ENCODE measurements at regions not wholly inside any gene's neighbourhood (a gene's known extent, or its start where the extent isn't known, plus 50 kb on each side); places are given as distances from the start of the nearest gene placed in this dataset.

DNA sequence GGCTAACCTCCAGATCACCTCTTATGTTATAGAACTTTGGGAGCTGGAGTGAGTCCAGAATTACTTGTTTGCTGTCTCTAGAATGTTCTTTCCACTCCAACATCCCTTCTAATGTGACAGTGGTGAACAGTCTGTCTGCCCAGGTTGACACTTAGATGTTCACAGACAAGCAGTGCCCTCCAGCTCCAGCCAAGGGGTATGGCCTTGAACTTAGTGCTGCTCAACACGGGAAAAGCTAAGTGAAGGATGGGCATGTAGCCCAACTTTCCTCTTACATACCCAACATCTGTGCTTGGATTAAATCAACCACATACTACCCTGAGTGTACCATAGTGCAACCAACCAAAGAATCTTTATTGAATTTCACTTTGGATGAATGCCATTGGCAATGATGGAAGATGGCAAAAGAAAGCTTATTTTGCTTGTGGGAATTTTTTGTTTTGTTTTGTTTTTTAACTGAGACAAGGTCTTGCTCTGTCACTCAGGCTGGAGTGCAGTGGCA is 201.2 kb downstream of the NXNL2 start:
- Histone ChIP-seq H3K36me3 (ENCODE audit: control insufficient read depth, insufficient read depth, low read length) (no peaks in the 10 kb centered on the region), H3K27ac (ENCODE audit: low read depth, low read length) (no peak overlapping the region)

GRCh38 chr9:88737031-88737430 is 202.1 kb downstream of the NXNL2 start:
- no peaks in the 10 kb centered on the region for H3K27me3 ChIP-seq (ENCODE audit: control insufficient read depth, insufficient read depth, low read length)
- H3K4me3 ChIP-seq (ENCODE audit: low read depth, low read length) = no peak overlapping the region
- no peaks in the 10 kb centered on the region for H3K9me3 ChIP-seq (ENCODE audit: control insufficient read depth, insufficient read depth, low read length)
- H3K27ac ChIP-seq (ENCODE audit: low read depth, low read length) = no peak overlapping the region
- no peak overlapping the region for H3K9ac ChIP-seq (ENCODE audit: low read depth, low read length)
- no peaks in the 10 kb centered on the region for H3K36me3 ChIP-seq (ENCODE audit: control insufficient read depth, insufficient read depth, low read length)
- peaks cover 12% of the 10 kb centered on the region; the same call in 1 of the 2 replicates for H3K4me1 ChIP-seq (ENCODE audit: control insufficient read depth, insufficient read depth, low read length)

More for the DNA sequence above, 201.2 kb downstream of the NXNL2 start:
- H3K4me1 ChIP-seq (ENCODE audit: control insufficient read depth, insufficient read depth, low read length) = peaks cover 7% of the 10 kb centered on the region; the same call in 1 of the 2 replicates
- H3K9ac ChIP-seq (ENCODE audit: low read depth, low read length) = no peak overlapping the region
- H3K4me3 ChIP-seq (ENCODE audit: low read depth, low read length) = no peak overlapping the region
- H3K27me3 ChIP-seq (ENCODE audit: control insufficient read depth, insufficient read depth, low read length) = no peaks in the 10 kb centered on the region
- H3K9me3 ChIP-seq (ENCODE audit: control insufficient read depth, insufficient read depth, low read length) = no peaks in the 10 kb centered on the region

DNA sequence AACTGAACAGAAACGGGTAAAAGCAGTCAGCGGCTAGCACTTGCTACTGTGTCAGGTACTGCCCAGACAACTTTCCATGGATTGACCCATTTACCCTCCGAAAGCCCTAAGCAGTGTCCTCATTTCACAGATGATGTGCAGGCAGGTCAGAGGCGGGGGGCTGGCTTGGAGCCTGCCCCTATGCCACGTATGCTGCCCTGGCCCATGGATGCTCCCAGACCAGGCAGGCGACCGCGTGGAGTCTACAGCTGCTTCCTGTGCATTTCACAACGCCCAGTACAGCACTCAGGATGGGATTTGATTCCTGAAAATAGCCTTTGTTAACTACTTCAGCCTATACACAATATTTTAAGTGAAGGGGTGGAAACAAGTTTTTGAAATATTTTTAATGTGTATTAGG is 202.9 kb downstream of the NXNL2 start:
- H3K27me3 ChIP-seq (ENCODE audit: control insufficient read depth, insufficient read depth, low read length) = no peaks in the 10 kb centered on the region

GRCh38 chr9:88738709-88739108 is 203.7 kb downstream of the NXNL2 start:
- Histone ChIP-seq H3K27me3 (ENCODE audit: control insufficient read depth, insufficient read depth, low read length) (no peaks in the 10 kb centered on the region), H3K4me3 (ENCODE audit: low read depth, low read length) (no peak overlapping the region), H3K4me1 (ENCODE audit: control insufficient read depth, insufficient read depth, low read length) (peaks cover 9% of the 10 kb centered on the region; the same call in 1 of the 2 replicates), H3K9me3 (ENCODE audit: control insufficient read depth, insufficient read depth, low read length) (no peaks in the 10 kb centered on the region), H3K27ac (ENCODE audit: low read depth, low read length) (no peak overlapping the region), H3K36me3 (ENCODE audit: control insufficient read depth, insufficient read depth, low read length) (no peaks in the 10 kb centered on the region), H3K9ac (ENCODE audit: low read depth, low read length) (no peak overlapping the region)

More for the DNA sequence above, 202.9 kb downstream of the NXNL2 start:
- Histone ChIP-seq H3K9me3 (ENCODE audit: control insufficient read depth, insufficient read depth, low read length) (no peaks in the 10 kb centered on the region), H3K4me3 (ENCODE audit: low read depth, low read length) (no peak overlapping the region), H3K36me3 (ENCODE audit: control insufficient read depth, insufficient read depth, low read length) (no peaks in the 10 kb centered on the region), H3K27ac (ENCODE audit: low read depth, low read length) (no peak overlapping the region), H3K9ac (ENCODE audit: low read depth, low read length) (no peak overlapping the region), H3K4me1 (ENCODE audit: control insufficient read depth, insufficient read depth, low read length) (peaks cover 12% of the 10 kb centered on the region; the same call in 1 of the 2 replicates)

DNA sequence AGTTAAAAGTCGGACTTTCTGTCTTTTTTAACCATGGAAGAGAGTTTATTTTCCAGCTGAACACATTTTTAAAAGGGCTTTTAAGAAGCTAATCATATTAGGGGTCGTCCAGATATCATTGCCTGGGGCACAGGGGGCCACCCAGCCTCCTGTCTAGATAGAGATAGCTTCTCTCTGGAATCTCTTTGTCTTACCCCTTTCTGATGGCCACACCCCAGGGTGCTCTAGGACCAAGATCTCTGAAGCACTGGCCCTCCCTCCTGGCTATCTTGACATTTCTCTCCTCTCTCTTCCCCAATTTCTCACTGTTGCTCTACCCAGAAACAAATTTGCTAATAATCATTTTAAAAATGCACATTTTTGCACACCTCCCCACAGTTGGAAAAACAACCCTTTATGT is 204.4 kb downstream of the NXNL2 start:
- H3K36me3 ChIP-seq (ENCODE audit: control insufficient read depth, insufficient read depth, low read length) = no peaks in the 10 kb centered on the region
- H3K27ac ChIP-seq (ENCODE audit: low read depth, low read length) = no peak overlapping the region
- no peak overlapping the region for H3K9ac ChIP-seq (ENCODE audit: low read depth, low read length)
- H3K9me3 ChIP-seq (ENCODE audit: control insufficient read depth, insufficient read depth, low read length) = no peaks in the 10 kb centered on the region
- no peaks in the 10 kb centered on the region for H3K27me3 ChIP-seq (ENCODE audit: control insufficient read depth, insufficient read depth, low read length)
- no peak overlapping the region for H3K4me3 ChIP-seq (ENCODE audit: low read depth, low read length)
- peaks cover 5% of the 10 kb centered on the region; the same call in 1 of the 2 replicates for H3K4me1 ChIP-seq (ENCODE audit: control insufficient read depth, insufficient read depth, low read length)

- Histone ChIP-seq H3K9ac (ENCODE audit: low read depth, low read length) (no peak overlapping the region), H3K27ac (ENCODE audit: low read depth, low read length) (no peak overlapping the region), H3K9me3 (ENCODE audit: control insufficient read depth, insufficient read depth, low read length) (no peaks in the 10 kb centered on the region), H3K4me3 (ENCODE audit: low read depth, low read length) (no peak overlapping the region), H3K4me1 (ENCODE audit: control insufficient read depth, insufficient read depth, low read length) (peaks cover 5% of the 10 kb centered on the region; the same call in 1 of the 2 replicates), H3K27me3 (ENCODE audit: control insufficient read depth, insufficient read depth, low read length) (no peaks in the 10 kb centered on the region), H3K36me3 (ENCODE audit: control insufficient read depth, insufficient read depth, low read length) (no peaks in the 10 kb centered on the region)
Measured at GRCh38 chr9:88740844-88741243, 205.9 kb downstream of the NXNL2 start.

DNA sequence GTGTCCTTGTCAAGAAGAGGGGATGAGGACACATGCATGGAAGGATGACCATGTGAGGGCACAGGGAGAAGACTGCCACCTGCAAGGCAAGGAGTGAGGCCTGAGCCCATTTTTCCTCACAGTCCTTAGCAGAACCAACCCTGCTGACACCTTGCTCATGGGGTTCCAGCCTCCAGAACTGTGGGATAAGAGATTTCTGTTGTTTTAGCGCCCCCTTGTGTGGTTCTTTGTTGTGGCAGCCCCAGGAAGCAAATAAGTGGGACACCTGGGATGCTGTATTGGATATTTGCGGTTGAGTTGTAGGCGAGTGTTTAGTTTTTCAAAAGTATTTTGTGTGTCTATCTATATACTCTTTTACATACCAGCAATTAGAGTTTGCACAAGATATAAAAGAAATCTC is 206.4 kb downstream of the NXNL2 start:
- H3K27ac ChIP-seq (ENCODE audit: low read depth, low read length) = no peak overlapping the region
- no peaks in the 10 kb centered on the region for H3K36me3 ChIP-seq (ENCODE audit: control insufficient read depth, insufficient read depth, low read length)
- H3K4me1 ChIP-seq (ENCODE audit: control insufficient read depth, insufficient read depth, low read length) = peaks cover 6% of the 10 kb centered on the region
- no peak overlapping the region for H3K9ac ChIP-seq (ENCODE audit: low read depth, low read length)
- H3K4me3 ChIP-seq (ENCODE audit: low read depth, low read length) = no peak overlapping the region
- H3K9me3 ChIP-seq (ENCODE audit: control insufficient read depth, insufficient read depth, low read length) = no peaks in the 10 kb centered on the region
- no peaks in the 10 kb centered on the region for H3K27me3 ChIP-seq (ENCODE audit: control insufficient read depth, insufficient read depth, low read length)

- Histone ChIP-seq H3K9ac (ENCODE audit: low read depth, low read length) (no peak overlapping the region), H3K9me3 (ENCODE audit: control insufficient read depth, insufficient read depth, low read length) (no peaks in the 10 kb centered on the region), H3K4me1 (ENCODE audit: control insufficient read depth, insufficient read depth, low read length) (peaks cover 18% of the 10 kb centered on the region), H3K27me3 (ENCODE audit: control insufficient read depth, insufficient read depth, low read length) (no peaks in the 10 kb centered on the region), H3K4me3 (ENCODE audit: low read depth, low read length) (no peak overlapping the region), H3K27ac (ENCODE audit: low read depth, low read length) (no peak overlapping the region), H3K36me3 (ENCODE audit: control insufficient read depth, insufficient read depth, low read length) (no peaks in the 10 kb centered on the region)
Measured at GRCh38 chr9:88742483-88742882, 207.5 kb downstream of the NXNL2 start.

GRCh38 chr9:88742905-88743304 is 207.9 kb downstream of the NXNL2 start:
- no peak overlapping the region for H3K4me3 ChIP-seq (ENCODE audit: low read depth, low read length)
- H3K4me1 ChIP-seq (ENCODE audit: control insufficient read depth, insufficient read depth, low read length) = peaks cover 22% of the 10 kb centered on the region
- no peak overlapping the region for H3K27ac ChIP-seq (ENCODE audit: low read depth, low read length)
- no peaks in the 10 kb centered on the region for H3K36me3 ChIP-seq (ENCODE audit: control insufficient read depth, insufficient read depth, low read length)
- H3K27me3 ChIP-seq (ENCODE audit: control insufficient read depth, insufficient read depth, low read length) = no peaks in the 10 kb centered on the region
- H3K9me3 ChIP-seq (ENCODE audit: control insufficient read depth, insufficient read depth, low read length) = no peaks in the 10 kb centered on the region
- no peak overlapping the region for H3K9ac ChIP-seq (ENCODE audit: low read depth, low read length)

- no peaks in the 10 kb centered on the region for H3K27me3 ChIP-seq (ENCODE audit: control insufficient read depth, insufficient read depth, low read length)
- H3K4me3 ChIP-seq (ENCODE audit: low read depth, low read length) = no peak overlapping the region
- H3K9me3 ChIP-seq (ENCODE audit: control insufficient read depth, insufficient read depth, low read length) = no peaks in the 10 kb centered on the region
- H3K36me3 ChIP-seq (ENCODE audit: control insufficient read depth, insufficient read depth, low read length) = no peaks in the 10 kb centered on the region
- H3K4me1 ChIP-seq (ENCODE audit: control insufficient read depth, insufficient read depth, low read length) = peaks cover 33% of the 10 kb centered on the region
- no peak overlapping the region for H3K27ac ChIP-seq (ENCODE audit: low read depth, low read length)
- no peak overlapping the region for H3K9ac ChIP-seq (ENCODE audit: low read depth, low read length)
Measured at GRCh38 chr9:88745276-88746001, 210.5 kb downstream of the NXNL2 start.

- Histone ChIP-seq H3K36me3 (ENCODE audit: control insufficient read depth, insufficient read depth, low read length) (no peaks in the 10 kb centered on the region), H3K9me3 (ENCODE audit: control insufficient read depth, insufficient read depth, low read length) (no peaks in the 10 kb centered on the region), H3K27me3 (ENCODE audit: control insufficient read depth, insufficient read depth, low read length) (no peaks in the 10 kb centered on the region), H3K4me3 (ENCODE audit: low read depth, low read length) (no peak overlapping the region), H3K9ac (ENCODE audit: low read depth, low read length) (no peak overlapping the region), H3K4me1 (ENCODE audit: control insufficient read depth, insufficient read depth, low read length) (peaks cover 33% of the 10 kb centered on the region), H3K27ac (ENCODE audit: low read depth, low read length) (peak overlapping the region; percentile 80)
Measured at GRCh38 chr9:88746029-88746742, 211.2 kb downstream of the NXNL2 start.
